GM12865 (cell line): ENCODE measurements at regions not wholly inside any gene's neighbourhood (a gene's known extent, or its start where the extent isn't known, plus 50 kb on each side); places are given as distances from the start of the nearest gene placed in this dataset.

Source experiments
- DNase-seq: peaks from one replicate; pipeline ENCODE4 v3.0.0; 2010; ENCODE audit warnings: low read depth
- H3K4me3 ChIP-seq: 2 replicates; pipeline ENCODE4 v1.5.1; 2011; ENCODE audit warnings: mild to moderate bottlenecking, low read depth, low read length, control low read depth
- TF ChIP-seq, protein P1 (sequence below): IDR thresholded peaks from 2 replicates; pipeline ENCODE4 v1.5.1; 2011; ENCODE audit warnings: low read length, control low read depth, low read depth, inconsistent platforms; ENCODE audit not compliant: insufficient read depth; ENCODE audit errors: missing control alignments

DNA sequence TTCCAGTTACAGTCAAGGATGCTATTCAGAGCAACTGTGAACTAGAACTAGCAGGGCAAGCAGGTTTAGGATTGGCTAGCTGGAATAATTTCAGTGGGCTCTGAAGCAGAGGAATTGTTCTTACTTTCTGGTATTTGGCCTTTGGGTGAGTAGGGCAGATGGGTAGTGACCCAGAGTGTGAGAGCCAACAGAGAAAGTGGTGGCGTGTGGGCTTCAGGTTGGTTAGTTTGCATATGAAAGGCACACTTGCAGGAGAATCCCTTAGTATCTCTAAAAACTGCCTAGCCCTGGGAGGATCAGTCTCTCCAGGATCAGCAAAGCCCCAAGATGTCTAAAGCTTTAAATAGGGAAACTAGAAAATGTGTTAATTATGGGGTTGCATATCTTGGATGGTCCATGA is 67.6 kb upstream of the LRRC8B start:
- TF ChIP-seq, protein P1, sequence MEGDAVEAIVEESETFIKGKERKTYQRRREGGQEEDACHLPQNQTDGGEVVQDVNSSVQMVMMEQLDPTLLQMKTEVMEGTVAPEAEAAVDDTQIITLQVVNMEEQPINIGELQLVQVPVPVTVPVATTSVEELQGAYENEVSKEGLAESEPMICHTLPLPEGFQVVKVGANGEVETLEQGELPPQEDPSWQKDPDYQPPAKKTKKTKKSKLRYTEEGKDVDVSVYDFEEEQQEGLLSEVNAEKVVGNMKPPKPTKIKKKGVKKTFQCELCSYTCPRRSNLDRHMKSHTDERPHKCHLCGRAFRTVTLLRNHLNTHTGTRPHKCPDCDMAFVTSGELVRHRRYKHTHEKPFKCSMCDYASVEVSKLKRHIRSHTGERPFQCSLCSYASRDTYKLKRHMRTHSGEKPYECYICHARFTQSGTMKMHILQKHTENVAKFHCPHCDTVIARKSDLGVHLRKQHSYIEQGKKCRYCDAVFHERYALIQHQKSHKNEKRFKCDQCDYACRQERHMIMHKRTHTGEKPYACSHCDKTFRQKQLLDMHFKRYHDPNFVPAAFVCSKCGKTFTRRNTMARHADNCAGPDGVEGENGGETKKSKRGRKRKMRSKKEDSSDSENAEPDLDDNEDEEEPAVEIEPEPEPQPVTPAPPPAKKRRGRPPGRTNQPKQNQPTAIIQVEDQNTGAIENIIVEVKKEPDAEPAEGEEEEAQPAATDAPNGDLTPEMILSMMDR: no peak
- H3K4me3 ChIP-seq: no peak overlapping the region
- DNase-seq: no peak

DNA sequence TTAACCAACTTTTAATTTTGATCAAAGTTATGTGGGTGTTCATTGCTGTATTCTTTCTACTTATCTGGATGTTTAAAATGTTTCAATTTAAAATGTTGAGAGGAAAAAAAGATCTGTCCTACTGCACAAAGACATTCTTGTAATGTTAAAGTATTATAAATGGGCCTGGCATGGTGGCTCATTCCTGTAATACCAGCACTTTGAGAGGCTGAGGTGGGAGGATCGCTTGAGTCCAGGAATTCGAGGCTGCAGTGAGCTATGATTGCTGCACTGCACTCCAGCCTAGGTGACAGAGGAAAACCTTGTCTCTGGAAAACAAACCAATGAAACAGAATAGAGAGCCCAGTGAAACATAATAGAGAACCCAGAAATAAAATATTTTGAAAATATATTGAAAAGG is 65.5 kb upstream of the LRRC8B start:
- no peak for DNase-seq
- H3K4me3 ChIP-seq: no peak overlapping the region
- TF ChIP-seq, protein P1: no peak

DNA sequence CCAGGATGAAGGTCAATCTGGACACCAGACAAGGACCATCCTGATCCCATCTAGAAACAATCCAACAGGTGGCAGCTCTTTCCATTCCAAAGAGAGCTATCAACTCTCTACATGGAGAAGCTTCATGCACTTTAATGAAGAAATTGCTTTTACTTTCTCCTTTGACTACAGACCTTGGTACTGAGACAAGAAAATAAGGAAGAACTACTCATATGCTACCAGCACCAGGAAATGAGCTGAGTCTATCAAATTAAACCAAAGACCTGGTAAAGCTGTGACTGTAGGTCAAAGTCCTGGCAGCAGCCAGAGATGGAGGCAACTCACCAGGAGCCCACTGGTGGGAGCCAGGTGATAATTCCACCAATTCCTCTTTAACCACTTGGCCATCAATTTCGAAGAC is 64.3 kb upstream of the LRRC8B start:
- H3K4me3 ChIP-seq: no peak overlapping the region
- DNase-seq: no peak
- TF ChIP-seq, protein P1: no peak

DNA sequence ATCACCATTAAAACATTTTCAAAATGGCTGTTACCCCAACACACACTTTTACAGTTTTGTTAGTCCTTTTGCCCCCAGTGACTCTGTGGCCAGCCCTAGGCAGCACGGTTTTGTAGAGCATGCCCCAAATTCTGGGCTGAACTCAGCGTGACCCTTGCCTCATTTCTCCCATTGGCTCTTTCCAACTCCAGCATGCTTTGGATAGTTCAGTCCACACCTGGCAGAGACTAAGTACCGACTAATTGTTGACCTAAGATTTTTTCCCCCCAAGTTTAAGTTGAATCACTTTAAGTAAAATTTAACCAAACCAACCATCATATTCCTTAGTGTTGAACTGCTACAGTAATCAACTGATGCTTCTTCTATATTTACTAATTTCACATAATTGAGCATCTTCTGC is 62.4 kb upstream of the LRRC8B start:
- DNase-seq: no peak
- TF ChIP-seq, protein P1: no peak
- H3K4me3 ChIP-seq: no peak overlapping the region

DNA sequence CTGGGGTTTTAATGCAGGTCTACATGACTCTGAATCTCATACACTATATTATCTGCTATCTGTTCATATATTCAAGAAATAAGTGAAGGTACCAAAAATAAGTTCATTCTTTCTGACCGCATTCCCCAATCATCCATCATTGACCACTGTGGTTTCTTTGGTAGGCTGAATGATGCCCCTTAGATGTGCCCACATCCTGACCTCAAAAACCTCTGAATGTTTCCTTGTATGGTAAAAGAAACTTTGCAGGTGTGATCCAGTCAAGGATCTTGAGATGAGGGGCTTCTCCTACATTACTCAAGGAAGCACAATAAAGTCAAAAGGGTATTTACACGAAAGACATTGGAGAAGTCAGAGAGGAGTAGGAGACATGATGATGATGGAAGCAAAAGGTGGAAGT is 60.6 kb upstream of the LRRC8B start:
- TF ChIP-seq, protein P1: no peak

DNA sequence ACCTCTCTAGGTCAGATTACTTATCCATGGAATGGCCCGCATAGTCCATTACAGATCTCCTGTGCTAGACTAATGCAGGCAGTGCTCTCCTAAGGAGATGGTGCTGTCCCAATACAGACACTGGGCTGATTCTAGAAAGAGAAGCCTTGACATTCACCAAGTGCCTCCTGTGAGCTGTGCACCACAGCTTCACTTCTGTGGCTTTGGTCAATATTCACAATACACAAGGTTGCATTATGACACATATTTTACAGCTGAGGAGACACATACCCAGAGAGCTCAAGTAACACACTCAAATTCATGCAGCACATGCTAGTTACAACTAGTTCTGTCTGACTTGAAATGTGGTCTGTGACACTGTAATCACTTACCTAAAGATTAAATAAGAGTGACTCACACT is 59.4 kb upstream of the LRRC8B start:
- TF ChIP-seq, protein P1: no peak
- peak; percentile 37 for DNase-seq
- H3K4me3 ChIP-seq: no peak overlapping the region

More for the DNA sequence above, 60.6 kb upstream of the LRRC8B start:
- peak; percentile 30 for DNase-seq
- no peak overlapping the region for H3K4me3 ChIP-seq

DNA sequence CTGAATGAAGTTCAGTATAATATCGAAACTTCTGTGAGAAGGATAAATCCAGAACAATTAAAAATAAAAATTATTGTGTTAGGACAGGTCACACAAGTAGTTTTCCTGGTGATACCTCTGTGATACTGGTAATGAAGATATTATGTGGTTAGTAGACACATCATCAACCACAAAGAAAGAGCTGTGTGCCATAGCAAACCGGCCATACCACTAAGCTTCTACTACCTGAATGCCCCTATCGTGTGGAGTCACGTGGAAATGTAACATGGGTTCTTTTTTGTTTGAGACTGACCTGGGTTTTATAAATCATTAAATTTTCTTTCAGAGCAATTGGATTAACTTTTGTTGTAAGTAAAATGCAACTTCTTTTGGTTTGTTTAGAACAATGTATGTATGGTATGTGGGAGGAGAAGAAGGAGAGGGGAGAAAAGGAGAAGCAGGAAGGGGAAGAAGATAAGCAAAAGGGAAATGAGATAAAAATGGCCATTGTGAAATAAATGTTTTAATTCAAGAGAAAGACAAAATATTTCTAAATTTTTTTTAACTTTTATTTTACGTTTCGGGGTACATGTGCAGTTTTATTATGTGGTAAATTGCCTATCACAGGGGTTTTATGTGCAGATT is 58.2 kb upstream of the LRRC8B start:
- no peak overlapping the region for H3K4me3 ChIP-seq
- DNase-seq: no peak
- TF ChIP-seq, protein P1: no peak
